IMR-90 (cell line): ENCODE measurements at regions not wholly inside any gene's neighbourhood (a gene's known extent, or its start where the extent isn't known, plus 50 kb on each side); places are given as distances from the start of the nearest gene placed in this dataset.

Experiments used
- BHLHE40 ChIP-seq: fragments of 150-350 bp; IDR thresholded peaks from 2 replicates; pipeline ENCODE4 v1.6.1; 2016; ENCODE audit warnings: mild to moderate bottlenecking, low read depth, low read length
- CHD1 ChIP-seq: IDR thresholded peaks from 2 replicates; pipeline ENCODE4 v1.6.1; 2012; ENCODE audit warnings: low read depth, low read length, improper control_type of control experiment
- MAZ ChIP-seq: IDR thresholded peaks from 2 replicates; pipeline ENCODE4 v1.6.1; 2012; ENCODE audit warnings: low read depth, mild to moderate bottlenecking, low read length, improper control_type of control experiment, moderate library complexity, borderline replicate concordance
- NFE2L2 ChIP-seq: fragments of 150-350 bp; IDR thresholded peaks from 2 replicates; pipeline ENCODE4 v1.6.1; 2016; ENCODE audit warnings: low read depth, mild to moderate bottlenecking, low read length
- POLR2A ChIP-seq: IDR thresholded peaks from 2 replicates; pipeline ENCODE4 v1.6.1; 2012; ENCODE audit warnings: mild to moderate bottlenecking, low read depth, low read length
- RAD21 ChIP-seq: IDR thresholded peaks from 2 replicates; pipeline ENCODE4 v1.6.1; 2012; ENCODE audit warnings: low read length, improper control_type of control experiment
- RCOR1 ChIP-seq: IDR thresholded peaks from 2 replicates; pipeline ENCODE4 v1.6.1; 2012; ENCODE audit warnings: mild to moderate bottlenecking, low read length, improper control_type of control experiment; ENCODE audit not compliant: insufficient replicate concordance
- SMC3 ChIP-seq: fragments of 150-350 bp; IDR thresholded peaks from 2 replicates; pipeline ENCODE4 v1.6.1; 2016; ENCODE audit warnings: low read depth, mild to moderate bottlenecking, antibody characterized with exemption, low read length, moderate library complexity
- TF ChIP-seq, protein P1 (sequence below): conservative IDR thresholded peaks from 2 replicates; pipeline ENCODE4 v1.5.1; 2012; ENCODE audit warnings: mild to moderate bottlenecking, low read depth, low read length, improper control_type of control experiment
- TF ChIP-seq, protein P2 (sequence below): fragments of 150-350 bp; IDR thresholded peaks from 2 replicates; pipeline ENCODE4 v1.6.1; 2017; ENCODE audit warnings: mild to moderate bottlenecking, antibody characterized with exemption, low read length, low read depth

DNA sequence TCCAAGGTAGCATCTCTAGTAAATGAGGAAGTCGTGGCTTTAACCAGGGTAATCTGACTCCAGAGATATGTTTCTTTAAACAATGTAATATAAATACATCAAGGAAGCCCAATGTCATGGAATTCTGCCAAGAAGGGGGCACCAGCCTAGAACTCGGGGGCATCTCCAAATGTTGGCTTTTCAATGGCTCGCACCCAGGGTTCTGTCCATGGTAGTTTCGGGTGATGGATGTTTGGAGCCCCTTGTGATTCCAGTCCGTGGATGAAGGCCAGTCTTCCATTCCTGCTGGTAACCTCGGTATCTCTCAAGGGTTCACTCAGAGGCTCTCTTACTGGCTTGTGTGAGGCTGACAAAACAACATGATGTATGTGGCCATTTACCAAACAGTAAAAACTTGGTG lies 91.7 kb upstream of the SPHKAP start:
- TF ChIP-seq RAD21 (no peak), SMC3 (no peak), BHLHE40 (no peak), POLR2A (no peak), NFE2L2 (no peak), RCOR1 (no peak), MAZ (no peak), CHD1 (no peak)
- TF ChIP-seq, protein P1, sequence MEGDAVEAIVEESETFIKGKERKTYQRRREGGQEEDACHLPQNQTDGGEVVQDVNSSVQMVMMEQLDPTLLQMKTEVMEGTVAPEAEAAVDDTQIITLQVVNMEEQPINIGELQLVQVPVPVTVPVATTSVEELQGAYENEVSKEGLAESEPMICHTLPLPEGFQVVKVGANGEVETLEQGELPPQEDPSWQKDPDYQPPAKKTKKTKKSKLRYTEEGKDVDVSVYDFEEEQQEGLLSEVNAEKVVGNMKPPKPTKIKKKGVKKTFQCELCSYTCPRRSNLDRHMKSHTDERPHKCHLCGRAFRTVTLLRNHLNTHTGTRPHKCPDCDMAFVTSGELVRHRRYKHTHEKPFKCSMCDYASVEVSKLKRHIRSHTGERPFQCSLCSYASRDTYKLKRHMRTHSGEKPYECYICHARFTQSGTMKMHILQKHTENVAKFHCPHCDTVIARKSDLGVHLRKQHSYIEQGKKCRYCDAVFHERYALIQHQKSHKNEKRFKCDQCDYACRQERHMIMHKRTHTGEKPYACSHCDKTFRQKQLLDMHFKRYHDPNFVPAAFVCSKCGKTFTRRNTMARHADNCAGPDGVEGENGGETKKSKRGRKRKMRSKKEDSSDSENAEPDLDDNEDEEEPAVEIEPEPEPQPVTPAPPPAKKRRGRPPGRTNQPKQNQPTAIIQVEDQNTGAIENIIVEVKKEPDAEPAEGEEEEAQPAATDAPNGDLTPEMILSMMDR = no peak
- TF ChIP-seq, protein P2, sequence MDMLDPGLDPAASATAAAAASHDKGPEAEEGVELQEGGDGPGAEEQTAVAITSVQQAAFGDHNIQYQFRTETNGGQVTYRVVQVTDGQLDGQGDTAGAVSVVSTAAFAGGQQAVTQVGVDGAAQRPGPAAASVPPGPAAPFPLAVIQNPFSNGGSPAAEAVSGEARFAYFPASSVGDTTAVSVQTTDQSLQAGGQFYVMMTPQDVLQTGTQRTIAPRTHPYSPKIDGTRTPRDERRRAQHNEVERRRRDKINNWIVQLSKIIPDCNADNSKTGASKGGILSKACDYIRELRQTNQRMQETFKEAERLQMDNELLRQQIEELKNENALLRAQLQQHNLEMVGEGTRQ = no peak
